Transverse colon (tissue), 4 donors: ENCODE measurements at regions not wholly inside any gene's neighbourhood (a gene's known extent, or its start where the extent isn't known, plus 50 kb on each side); places are given as distances from the start of the nearest gene placed in this dataset.
"Not testable (repeated sequence)": the region's sequence is repeated elsewhere in the genome, so short reads cannot be mapped to it uniquely, and the experiment has no call there.

Experiments used
- DNase-seq: peaks from one replicate; pipeline ENCODE4 v3.0.0-alpha.2; 2019
- H3K27ac ChIP-seq, 4 donors: fragments of 200-600 bp; sonication (generic); 2 replicates each; pipeline ENCODE4 v1.5.1; 2016 to 2018; ENCODE audit warnings: inconsistent platforms in 4 of 4
- H3K27me3 ChIP-seq: fragments of 200-600 bp; sonication (generic); 2 replicates; pipeline ENCODE4 v1.5.1; 2017; ENCODE audit warnings: inconsistent platforms
- H3K36me3 ChIP-seq, 4 donors: fragments of 200-600 bp; sonication (generic); 2 replicates each; pipeline ENCODE4 v1.5.1; 2017 to 2019; ENCODE audit warnings: inconsistent platforms in 4 of 4
- H3K4me1 ChIP-seq, 4 donors: fragments of 200-600 bp; sonication (generic); 2 replicates each; pipeline ENCODE4 v1.5.1; 2017 to 2020; ENCODE audit warnings: inconsistent platforms in 4 of 4
- H3K4me3 ChIP-seq, 4 donors: fragments of 200-600 bp; sonication (generic); 1 replicate in 1 of 4; 2 replicates in 3 of 4; pipeline versions ENCODE4 v1.5.1 to v1.6.1; 2017 to 2019; ENCODE audit warnings: inconsistent platforms in 4 of 4
- H3K9me3 ChIP-seq, 2 donors: fragments of 200-600 bp; sonication (generic); 2 replicates each; pipeline ENCODE4 v1.5.1; 2017 to 2019; ENCODE audit warnings: inconsistent platforms in 2 of 2
- EP300 ChIP-seq: sonication (generic); formaldehyde crosslinking; IDR thresholded peaks from one replicate; pipeline ENCODE4 v1.6.1; 2017; ENCODE audit warnings: antibody characterized with exemption, low read depth
- POLR2A ChIP-seq: fragments of 450-650 bp; IDR thresholded peaks from one replicate; pipeline ENCODE4 v1.6.1; 2016; ENCODE audit warnings: antibody characterized with exemption, mild to moderate bottlenecking, moderate library complexity
- POLR2AphosphoS5 ChIP-seq, 3 donors: sonication (generic); formaldehyde crosslinking; IDR thresholded peaks; one replicate each; pipeline ENCODE4 v1.6.1; 2016; ENCODE audit warnings: antibody characterized with exemption in 3 of 3
- WGBS, 2 donors: methylation state at CpG; one replicate each; pipeline ENCODE4 v1.1.5; 2018; ENCODE audit warnings: low coverage in 1 of 2; 5-methylcytosine and 5-hydroxymethylcytosine counted together
- in situ Hi-C, 4 donors: fragments of 200-750 bp; cut with MboI; loops; one replicate each; pipeline versions ENCODE4 v1.15.0 to v1.15.1; 2017; ENCODE audit warnings: low sequenced_read_pairs in 3 of 4, low pct_ligation_motif_present in 1 of 4, low pct_unique_long_range_greater_than_20kb in 1 of 4
- intact Hi-C: fragments of 100-400 bp; cut with DNase I; formaldehyde crosslinking; loops from one replicate; pipeline ENCODE4 v1.15.1; 2023; ENCODE audit warnings: low total_unique reads
- TF ChIP-seq, protein P1 (sequence below), 5 experiments: fragments of 200-600 bp in 3 of 5; fragments of 450-650 bp in 2 of 5; sonication (generic) in 3 of 5; IDR thresholded peaks; 1 replicate in 2 of 5; 2 replicates in 3 of 5; pipeline ENCODE4 v1.5.1; 2016 to 2017; ENCODE audit warnings: antibody characterized with exemption in 5 of 5, inconsistent platforms in 3 of 5, mild to moderate bottlenecking in 2 of 5, moderate library complexity in 1 of 5

DNA sequence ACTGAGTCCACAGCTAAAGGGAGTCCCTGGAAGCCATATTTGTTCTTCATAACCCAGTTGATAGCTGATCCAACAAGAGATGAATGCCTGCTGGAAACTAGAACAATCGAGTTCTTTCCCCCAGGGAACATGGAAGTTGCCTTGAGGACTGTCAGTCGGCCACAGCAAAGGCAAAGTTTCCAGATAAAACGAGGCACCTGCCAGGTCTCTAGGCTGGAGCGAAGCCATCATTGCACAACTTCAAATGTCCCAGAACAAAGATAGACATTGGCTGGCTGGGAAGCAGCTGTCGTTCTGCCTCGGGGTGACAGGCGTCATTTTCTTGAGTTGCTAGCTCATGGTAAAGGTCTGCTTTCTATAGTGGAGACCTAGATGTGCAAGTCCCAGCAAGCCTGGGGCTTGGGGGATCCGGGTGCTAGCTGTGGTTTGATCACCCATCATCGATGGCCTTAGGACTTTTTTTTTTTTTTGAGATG lies 184.4 kb upstream of the ZNF217 start:
- no peaks in the 10 kb centered on the region for H3K27me3 ChIP-seq
- H3K36me3 ChIP-seq: no peaks in the 10 kb centered on the region
- H3K27ac ChIP-seq: no peak overlapping the region
- no peaks in the 10 kb centered on the region for H3K9me3 ChIP-seq
- intact Hi-C loops (no loop called here), in situ Hi-C loops (no loop called here)
- TF ChIP-seq POLR2A (no peak), EP300 (no peak), POLR2AphosphoS5 (IDR thresholded peaks at IDR 0.05) (no peak)
- TF ChIP-seq, protein P1, sequence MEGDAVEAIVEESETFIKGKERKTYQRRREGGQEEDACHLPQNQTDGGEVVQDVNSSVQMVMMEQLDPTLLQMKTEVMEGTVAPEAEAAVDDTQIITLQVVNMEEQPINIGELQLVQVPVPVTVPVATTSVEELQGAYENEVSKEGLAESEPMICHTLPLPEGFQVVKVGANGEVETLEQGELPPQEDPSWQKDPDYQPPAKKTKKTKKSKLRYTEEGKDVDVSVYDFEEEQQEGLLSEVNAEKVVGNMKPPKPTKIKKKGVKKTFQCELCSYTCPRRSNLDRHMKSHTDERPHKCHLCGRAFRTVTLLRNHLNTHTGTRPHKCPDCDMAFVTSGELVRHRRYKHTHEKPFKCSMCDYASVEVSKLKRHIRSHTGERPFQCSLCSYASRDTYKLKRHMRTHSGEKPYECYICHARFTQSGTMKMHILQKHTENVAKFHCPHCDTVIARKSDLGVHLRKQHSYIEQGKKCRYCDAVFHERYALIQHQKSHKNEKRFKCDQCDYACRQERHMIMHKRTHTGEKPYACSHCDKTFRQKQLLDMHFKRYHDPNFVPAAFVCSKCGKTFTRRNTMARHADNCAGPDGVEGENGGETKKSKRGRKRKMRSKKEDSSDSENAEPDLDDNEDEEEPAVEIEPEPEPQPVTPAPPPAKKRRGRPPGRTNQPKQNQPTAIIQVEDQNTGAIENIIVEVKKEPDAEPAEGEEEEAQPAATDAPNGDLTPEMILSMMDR (IDR thresholded peaks at IDR 0.05): no peak
- 76 to 100% methylated on average over 1 to 9 of the region's 9 CpGs for WGBS, 2 donors
- H3K4me1 ChIP-seq: peaks cover 0 to 18% (median 13%) of the 10 kb centered on the region in 4 donors
- DNase-seq: no peak
- H3K4me3 ChIP-seq: no peak overlapping the region

DNA sequence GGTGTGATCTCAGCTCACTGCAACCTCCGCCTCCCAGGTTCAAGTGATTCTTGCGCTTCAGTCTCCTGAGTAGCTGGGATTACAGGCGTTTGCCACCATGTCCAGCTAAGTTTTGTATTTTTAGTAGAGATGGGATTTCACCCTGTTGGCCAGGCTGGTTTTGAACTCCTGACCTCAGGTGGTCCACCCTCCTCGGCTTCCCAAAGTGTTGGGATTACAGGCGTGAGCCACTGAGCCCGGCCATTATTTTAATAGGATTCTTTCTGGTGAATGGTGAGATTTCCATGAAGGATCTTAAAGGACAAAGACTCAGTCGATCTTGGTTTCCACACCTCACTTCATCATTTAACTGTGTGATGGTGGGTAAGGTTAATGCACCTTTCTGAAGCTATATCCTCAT lies 183.8 kb upstream of the ZNF217 start:
- H3K9me3 ChIP-seq, H3K4me3 ChIP-seq, H3K27me3 ChIP-seq, H3K27ac ChIP-seq, intact Hi-C loops, H3K36me3 ChIP-seq, in situ Hi-C loops, DNase-seq: not testable (repeated sequence)
- WGBS, 2 donors: 92 to 93% methylated on average over 2 to 7 of the region's 7 CpGs
- H3K4me1 ChIP-seq: peaks cover 0 to 19% (median 13%) of the 10 kb centered on the region in 4 donors

DNA sequence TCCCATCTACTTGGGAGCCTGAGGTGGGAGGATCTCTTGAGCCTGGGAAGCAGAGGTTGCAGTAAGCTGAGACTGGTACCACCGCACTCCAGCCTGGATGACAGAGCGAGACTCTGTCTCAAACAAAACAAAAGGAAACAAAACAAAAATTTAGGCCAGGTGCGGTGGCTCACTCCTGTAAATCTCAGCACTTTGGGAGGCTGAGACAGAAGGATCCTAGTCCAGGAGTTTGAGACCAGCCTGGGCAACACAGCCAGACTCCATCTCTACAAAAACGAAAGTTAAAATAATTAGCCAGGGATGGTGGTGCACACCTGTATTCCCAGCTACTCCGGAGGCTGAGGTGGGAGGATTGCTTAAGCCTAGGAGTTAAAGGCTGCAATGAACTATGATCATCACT lies 183.2 kb upstream of the ZNF217 start:
- in situ Hi-C loops: no loop called here
- H3K4me1 ChIP-seq: peaks cover 0 to 19% (median 13%) of the 10 kb centered on the region in 4 donors
- 97 to 100% methylated on average over 3 to 5 of the region's 5 CpGs for WGBS, 2 donors
- no peaks in the 10 kb centered on the region for H3K27me3 ChIP-seq
- H3K9me3 ChIP-seq: no peaks in the 10 kb centered on the region
- no peak overlapping the region for H3K27ac ChIP-seq
- DNase-seq: no peak
- no peak overlapping the region for H3K4me3 ChIP-seq
- no peak for TF ChIP-seq EP300
- TF ChIP-seq, protein P1 (IDR thresholded peaks at IDR 0.05): no peak
- no peaks in the 10 kb centered on the region for H3K36me3 ChIP-seq
- intact Hi-C loops: no loop called here

DNA sequence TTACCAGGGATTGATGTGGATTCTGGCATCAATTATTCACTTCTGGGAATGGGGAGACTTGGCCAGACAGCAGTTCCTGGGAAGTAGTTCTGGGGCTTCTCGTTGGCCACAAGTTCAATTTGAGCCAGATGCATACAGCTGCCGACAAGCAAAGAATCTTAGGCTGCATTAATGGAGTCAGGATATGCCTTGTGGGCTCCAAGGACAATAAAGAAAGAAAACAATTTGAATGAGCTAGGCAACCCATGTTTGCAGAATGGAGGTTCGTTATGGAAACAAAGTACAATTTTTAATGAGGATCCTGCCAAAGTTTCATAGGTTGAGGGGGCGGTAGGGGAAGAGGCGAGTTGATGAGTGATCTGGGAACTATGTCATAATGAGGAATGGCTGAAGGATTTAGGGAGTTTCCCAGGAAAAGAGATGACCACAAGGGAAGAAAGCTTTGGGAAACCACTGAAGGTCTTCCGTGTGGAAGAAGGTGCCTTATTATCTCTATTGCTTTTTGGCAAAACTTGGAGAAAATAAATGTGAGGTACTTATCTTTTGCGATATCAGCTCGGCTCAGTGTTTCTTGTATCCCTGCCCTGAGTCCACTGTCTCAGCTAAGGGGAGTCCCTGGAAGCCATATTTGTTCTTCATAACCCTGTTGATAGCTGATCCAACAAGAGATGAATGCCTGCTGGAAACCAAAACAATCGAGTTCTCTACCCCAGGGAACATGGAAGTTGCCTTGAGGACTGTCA lies 181.0 kb upstream of the ZNF217 start:
- intact Hi-C loops (no loop called here), in situ Hi-C loops (no loop called here)
- H3K4me1 ChIP-seq: peaks cover 0 to 19% (median 13%) of the 10 kb centered on the region in 4 donors
- no peaks in the 10 kb centered on the region for H3K27me3 ChIP-seq
- 75 to 76% methylated on average over 6 to 9 of the region's 9 CpGs for WGBS, 2 donors
- H3K4me3 ChIP-seq: no peak overlapping the region
- H3K9me3 ChIP-seq: no peaks in the 10 kb centered on the region
- no peaks in the 10 kb centered on the region for H3K36me3 ChIP-seq
- no peak for DNase-seq
- TF ChIP-seq, protein P1 (IDR thresholded peaks at IDR 0.05): no peak
- TF ChIP-seq EP300: no peak
- TF ChIP-seq POLR2AphosphoS5 (IDR thresholded peaks at IDR 0.05): no peak
- TF ChIP-seq POLR2A: no peak
- H3K27ac ChIP-seq: peak overlapping the region; percentile 38 to 60 (median 56)
